GM19438 (cell line): ENCODE measurements at regions not wholly inside any gene's neighbourhood (a gene's known extent, or its start where the extent isn't known, plus 50 kb on each side); places are given as distances from the start of the nearest gene placed in this dataset.

ENCODE experiments used
- ATAC-seq: cut with Tn5 transposase; IDR thresholded peaks from one replicate; pipeline ENCODE4 v1.9.1; 2021; ENCODE audit warnings: low read depth; ENCODE audit not compliant: unreplicated experiment

DNA sequence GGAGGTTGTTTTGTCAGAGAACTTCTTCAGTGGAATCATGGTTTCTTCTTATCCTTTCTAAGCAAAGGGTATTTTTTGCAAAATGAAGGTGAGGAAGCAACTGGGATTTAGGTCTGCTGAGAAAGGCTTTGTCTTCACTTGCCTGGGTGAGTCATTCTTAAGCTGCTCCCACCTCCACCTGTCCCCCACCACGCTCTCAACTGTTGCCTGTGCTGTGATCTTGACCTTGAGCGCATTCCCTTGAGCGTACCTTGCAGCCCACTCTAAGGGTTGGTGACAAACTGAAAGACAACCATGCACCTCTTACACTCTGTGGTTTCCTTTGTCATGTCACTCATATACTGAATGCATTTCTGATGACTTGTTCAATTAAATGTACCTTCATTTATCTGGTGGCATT lies 641.1 kb downstream of the RNF144B start:
- no peak for ATAC-seq

DNA sequence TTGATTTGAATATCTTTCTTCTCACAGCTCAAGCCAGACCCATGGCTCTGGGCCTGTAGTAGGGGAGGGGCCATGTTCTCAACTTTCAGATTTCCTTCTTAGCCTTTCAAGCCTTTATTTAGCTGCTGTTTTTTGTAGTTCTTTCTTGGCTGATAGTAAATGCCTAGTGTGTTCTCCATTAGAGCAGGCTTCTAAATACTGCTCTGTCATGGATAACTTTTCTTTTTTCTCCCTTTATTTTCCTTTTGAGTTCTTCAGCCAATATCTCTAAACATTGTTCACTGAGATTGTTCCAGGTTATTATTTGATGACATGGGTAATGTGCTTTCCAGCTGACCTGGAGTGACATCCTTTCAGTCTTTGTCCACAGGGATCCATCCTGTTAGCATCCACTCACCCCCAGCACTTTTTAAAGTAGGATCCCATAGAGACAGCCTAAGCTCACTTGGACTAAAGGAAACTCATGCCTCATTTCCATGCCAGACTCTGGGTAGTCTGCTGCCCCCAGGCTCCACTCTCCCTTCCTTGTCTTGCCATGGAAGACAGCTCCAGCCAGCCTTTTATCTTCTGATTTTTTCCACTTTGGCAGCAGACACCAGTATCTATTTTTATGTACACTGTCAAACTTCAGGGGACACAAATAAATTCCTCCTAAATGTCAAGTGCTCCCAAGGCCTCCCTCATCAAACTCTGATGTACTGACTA lies 645.6 kb downstream of the RNF144B start:
- no peak for ATAC-seq

- no peak for ATAC-seq
Measured at GRCh38 chr6:19033683-19034082, 646.5 kb downstream of the RNF144B start.

DNA sequence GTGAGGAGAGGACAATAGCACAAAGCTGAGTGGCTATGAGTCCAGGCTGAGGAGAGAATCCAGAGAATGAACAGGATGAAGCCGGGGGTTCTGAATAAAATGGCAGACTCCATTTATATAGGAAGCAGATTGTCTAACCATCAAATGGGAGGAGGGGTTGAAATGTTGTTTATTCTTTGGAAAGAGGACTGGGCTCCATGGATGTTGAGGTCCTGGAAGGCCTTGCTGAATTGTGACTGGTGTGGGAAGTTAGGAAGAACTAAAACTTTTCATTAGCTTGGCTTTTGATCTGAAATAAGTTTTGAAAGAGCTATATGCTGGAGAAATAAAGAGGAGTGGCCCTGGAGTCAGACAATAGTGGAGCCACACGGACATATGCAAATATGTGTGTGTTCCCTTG lies 647.8 kb downstream of the RNF144B start:
- ATAC-seq = no peak

- no peak for ATAC-seq
Measured at GRCh38 chr6:19035461-19036195, 648.5 kb downstream of the RNF144B start.

- no peak for ATAC-seq
Measured at GRCh38 chr6:19036196-19036555, 649.0 kb downstream of the RNF144B start.

DNA sequence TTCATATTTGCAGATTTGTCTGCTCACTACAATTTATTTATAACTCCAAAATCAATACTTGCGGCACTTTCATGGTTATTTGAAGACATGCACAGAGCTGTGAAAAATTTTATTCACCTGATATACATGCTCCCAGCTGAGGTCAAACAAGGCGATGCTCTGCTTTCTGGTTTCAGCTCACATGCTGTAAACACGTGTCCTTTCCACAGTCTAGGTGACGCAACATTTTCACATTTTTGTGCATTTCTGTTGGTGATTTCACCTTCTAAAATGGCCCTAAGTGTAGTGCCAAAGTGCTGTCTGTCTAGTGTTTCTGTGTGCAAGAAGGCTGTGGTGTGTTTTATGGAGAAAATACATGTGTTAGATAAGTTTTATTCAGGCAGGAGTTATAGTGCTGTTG lies 650.5 kb downstream of the RNF144B start:
- no peak for ATAC-seq

DNA sequence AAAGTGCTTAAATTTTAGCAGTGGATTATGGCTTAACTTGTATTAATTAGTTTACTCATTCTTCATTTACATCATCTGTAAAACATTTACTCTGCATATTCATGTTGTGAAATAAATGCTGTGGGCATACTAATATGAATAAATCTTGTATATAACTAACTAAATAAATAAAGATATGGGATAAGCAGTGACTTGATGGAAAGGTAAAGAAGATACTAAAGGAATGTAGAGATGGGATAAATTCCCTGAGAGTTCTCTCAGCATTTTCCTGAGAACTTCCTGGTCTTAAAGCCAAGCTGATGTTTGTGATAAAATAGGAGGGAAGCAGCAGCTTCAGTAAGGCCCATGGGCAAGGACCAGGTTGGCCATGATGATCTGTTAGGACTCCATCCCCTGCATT lies 652.1 kb downstream of the RNF144B start:
- no peak for ATAC-seq

DNA sequence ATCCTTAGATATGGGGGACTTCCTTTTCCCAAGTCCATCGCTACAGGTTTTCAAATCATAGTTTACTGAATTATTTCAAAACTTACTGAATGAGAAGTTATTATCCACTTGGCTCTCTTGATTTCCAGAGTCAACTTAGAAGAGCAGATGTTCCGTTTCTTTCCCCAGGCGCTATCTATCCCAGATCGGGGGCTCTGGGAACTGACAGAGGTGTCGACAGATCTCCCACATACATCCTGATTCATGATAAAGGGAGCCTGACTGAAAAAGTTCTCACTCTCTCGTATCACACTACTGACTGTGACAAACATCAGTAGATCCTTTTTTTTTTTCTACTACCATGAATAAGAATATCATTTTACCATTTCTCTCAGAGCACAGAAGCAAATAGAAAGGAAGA lies 654.8 kb downstream of the RNF144B start:
- ATAC-seq = no peak

DNA sequence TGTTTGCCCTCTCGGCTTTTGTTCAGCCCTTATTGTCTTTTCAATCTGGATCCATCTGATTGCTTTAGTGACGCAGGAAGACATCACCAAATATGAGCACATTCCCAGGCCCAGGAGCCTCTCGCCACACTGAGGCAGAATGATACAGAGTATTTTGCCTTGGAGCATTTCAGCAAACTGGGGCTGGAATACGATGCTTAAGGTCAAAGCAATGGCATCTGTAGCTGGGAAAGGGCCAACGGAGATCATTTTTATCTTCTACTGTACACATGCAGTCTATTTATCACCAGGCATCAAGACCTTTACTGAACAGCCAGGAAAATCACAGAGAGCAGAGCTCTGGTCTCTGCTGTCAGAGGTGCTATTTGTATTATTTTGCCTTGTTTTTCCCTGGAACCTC lies 655.3 kb downstream of the RNF144B start:
- ATAC-seq = no peak

DNA sequence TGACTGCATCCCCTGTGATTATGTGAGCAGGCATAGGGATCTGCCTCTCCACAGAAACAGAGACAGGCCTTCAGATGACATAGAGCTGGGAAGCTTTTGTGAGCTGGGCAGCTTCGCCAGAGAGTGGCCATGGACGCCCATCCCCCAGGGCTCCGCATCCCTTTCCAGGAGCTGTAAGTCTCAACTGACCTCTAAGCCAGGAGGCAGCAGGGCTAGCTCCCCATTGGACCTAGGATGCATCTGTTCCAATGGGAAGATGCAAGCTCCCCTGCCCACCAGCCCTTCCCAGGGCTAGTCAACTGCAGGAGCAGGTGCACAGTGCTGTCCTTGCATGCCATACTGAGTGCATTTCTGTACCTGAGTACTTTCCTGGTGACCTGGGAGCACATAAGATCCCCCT lies 663.6 kb downstream of the RNF144B start:
- ATAC-seq = no peak

DNA sequence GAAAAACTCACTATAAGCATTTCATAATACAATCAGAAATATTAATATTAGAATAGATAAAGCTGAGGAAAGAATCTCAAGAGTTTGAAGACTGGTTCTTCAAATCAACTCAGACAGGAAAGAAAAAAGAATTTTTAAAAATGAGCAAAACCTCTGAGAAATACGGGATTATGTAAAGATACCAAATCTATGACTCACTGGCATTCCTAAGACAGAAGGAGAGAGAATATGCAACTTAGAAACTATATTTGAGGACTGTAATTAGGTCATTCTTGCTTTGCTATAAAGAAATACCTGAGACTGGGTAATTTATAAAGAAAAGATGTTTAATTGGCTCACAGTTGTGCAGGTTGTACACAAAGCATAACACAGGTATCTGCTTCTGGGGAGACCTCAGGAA lies 665.1 kb downstream of the RNF144B start:
- ATAC-seq = no peak

GRCh38 chr6:19059102-19059501 lies 672.0 kb downstream of the RNF144B start:
- ATAC-seq = no peak

DNA sequence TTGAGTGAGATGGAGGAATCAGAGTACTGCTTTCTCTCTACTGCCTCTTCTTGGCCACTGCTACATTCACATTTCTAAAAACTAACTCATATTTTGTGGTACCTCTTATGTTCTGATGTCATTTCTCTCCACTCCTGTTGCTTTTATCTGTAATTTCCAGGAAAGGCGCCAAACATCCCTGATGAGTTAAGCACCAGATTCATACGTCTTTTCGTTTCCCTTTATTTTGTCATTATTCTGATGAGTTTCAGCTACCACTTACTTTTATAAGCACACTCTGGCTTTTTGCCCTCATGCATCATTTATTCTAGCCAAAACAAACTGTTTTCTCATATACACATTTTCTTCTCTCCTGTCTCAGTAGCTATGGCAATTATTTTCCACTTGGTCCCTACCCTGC lies 680.0 kb downstream of the RNF144B start:
- no peak for ATAC-seq

GRCh38 chr6:19070520-19070919 lies 683.4 kb downstream of the RNF144B start:
- no peak for ATAC-seq

DNA sequence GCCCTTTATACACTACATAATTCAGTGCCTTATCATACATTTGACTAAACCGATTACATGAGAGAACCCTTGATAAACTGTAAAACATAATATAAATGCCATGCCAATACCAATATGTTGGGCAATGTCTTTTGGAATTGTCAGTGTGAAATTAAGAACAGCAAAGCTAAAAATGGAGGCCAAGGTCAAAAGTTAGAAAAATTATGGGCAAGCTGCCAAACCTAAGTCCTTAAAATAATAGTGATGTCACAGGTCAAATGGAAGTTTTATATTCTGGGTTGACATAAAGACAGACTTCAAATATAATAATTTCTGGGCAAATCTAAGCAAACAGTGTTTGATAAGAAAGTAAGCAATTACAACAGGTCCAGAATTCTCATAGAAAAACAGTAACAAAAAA lies 696.7 kb downstream of the RNF144B start:
- ATAC-seq = no peak

- no peak for ATAC-seq
Measured at GRCh38 chr6:19086480-19086879, 699.3 kb downstream of the RNF144B start.

DNA sequence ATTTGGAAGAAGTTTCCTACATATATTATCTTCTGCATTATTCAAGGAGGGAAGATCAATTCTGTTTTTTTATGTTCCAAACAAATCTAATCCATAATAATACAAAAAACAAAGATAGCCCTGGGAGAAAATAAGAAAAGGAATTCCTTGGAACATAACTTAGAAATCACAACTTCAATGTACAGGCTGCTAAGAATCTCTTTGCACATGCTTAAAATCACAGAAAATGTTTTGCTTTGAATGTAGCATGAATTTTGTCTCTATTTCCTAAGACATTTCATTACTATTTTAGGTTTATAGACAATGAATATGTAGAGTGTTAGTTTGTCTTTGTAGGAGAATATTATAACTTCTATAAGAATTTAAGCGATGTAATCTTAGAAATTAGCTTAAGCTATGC lies 700.1 kb downstream of the RNF144B start:
- no peak for ATAC-seq

- ATAC-seq = no peak
Measured at GRCh38 chr6:19087897-19088296, 700.7 kb downstream of the RNF144B start.

DNA sequence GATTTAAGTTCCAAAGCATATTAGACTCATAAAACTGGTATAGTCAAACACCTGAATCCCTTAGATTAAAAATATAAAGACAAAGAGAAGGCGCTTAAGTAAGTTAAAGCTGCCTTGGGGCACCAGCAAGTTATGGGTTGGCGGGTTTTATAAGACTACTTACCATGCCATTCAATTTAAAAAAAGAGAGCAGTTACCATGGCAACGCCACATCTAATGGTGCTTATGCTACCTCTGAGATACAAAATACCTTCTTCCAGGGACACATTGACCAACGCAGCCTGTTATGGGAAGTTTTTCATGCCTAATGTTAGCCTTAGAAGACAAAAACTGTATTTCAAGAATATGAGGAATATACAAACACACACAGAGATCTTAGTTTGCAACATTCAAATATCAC lies 713.6 kb downstream of the RNF144B start:
- no peak for ATAC-seq

- ATAC-seq = no peak
Measured at GRCh38 chr6:19102936-19103335, 715.8 kb downstream of the RNF144B start.

DNA sequence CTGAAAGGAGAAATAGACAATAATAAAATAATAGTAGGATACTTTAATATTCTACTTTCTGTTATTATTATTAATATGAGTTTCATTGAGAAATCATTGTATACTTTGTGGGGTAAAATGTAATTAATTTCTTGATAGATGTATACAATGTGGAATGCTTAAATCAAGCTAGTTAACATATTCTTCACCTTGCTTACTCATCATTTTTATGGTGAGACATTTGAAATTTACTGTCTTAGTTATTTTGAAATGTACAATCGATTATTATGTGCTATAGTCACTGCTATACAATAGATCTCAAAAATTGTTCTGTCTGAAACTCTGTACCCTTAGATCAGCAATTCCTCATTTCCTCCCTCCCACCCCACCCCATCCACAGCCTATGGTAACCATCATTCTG lies 720.3 kb downstream of the RNF144B start:
- no peak for ATAC-seq
